Mesenchymal stem cell (in vitro differentiated cells and primary cell): ENCODE measurements at regions not wholly inside any gene's neighbourhood (a gene's known extent, or its start where the extent isn't known, plus 50 kb on each side); places are given as distances from the start of the nearest gene placed in this dataset.

Experiments used
- DNase-seq: peaks from one replicate; pipeline ENCODE4 v3.0.0-alpha.2; 2013
- H2AFZ ChIP-seq: one replicate; pipeline ENCODE4 v1.6.1; 2013; ENCODE audit warnings: low read depth, mild to moderate bottlenecking, control low read depth, inconsistent platforms, low read length, moderate library complexity
- H2AK5ac ChIP-seq: 2 replicates; pipeline ENCODE4 v1.6.1; 2013; ENCODE audit warnings: low read length, moderate library complexity, mild to moderate bottlenecking, inconsistent platforms; ENCODE audit not compliant: severe bottlenecking
- H2BK120ac ChIP-seq: one replicate; pipeline ENCODE4 v1.6.1; 2013; ENCODE audit warnings: low read depth, mild to moderate bottlenecking, inconsistent platforms, low read length, moderate library complexity
- H2BK12ac ChIP-seq, 2 experiments: one replicate each; pipeline ENCODE4 v1.6.1; 2013; ENCODE audit warnings: inconsistent platforms in 2 of 2, low read length in 2 of 2, mild to moderate bottlenecking in 2 of 2, moderate library complexity in 2 of 2, control low read depth in 1 of 2
- H2BK15ac ChIP-seq: one replicate; pipeline ENCODE4 v1.6.1; 2013; ENCODE audit warnings: mild to moderate bottlenecking, low read depth, inconsistent platforms; ENCODE audit not compliant: poor library complexity, severe bottlenecking
- H2BK5ac ChIP-seq: 2 replicates; pipeline ENCODE4 v1.6.1; 2013; ENCODE audit warnings: low read depth, mild to moderate bottlenecking, low read length, control low read depth, inconsistent platforms; ENCODE audit not compliant: poor library complexity, severe bottlenecking
- H3K14ac ChIP-seq, 2 experiments: one replicate each; pipeline ENCODE4 v1.6.1; 2013; ENCODE audit warnings: inconsistent platforms in 2 of 2, low read length in 2 of 2, control low read depth in 1 of 2, mild to moderate bottlenecking in 1 of 2, moderate library complexity in 1 of 2
- H3K18ac ChIP-seq, 2 experiments: one replicate each; pipeline ENCODE4 v1.6.1; 2013; ENCODE audit warnings: inconsistent platforms in 2 of 2, low read length in 2 of 2, control low read depth in 1 of 2, low read depth in 1 of 2, mild to moderate bottlenecking in 1 of 2
- H3K23ac ChIP-seq, 2 experiments: one replicate each; pipeline ENCODE4 v1.6.1; 2013; ENCODE audit warnings: inconsistent platforms in 2 of 2, low read length in 2 of 2, mild to moderate bottlenecking in 2 of 2, moderate library complexity in 2 of 2, control low read depth in 1 of 2
- H3K27ac ChIP-seq: 2 replicates; pipeline ENCODE4 v1.5.1; 2013; ENCODE audit warnings: mild to moderate bottlenecking, moderate library complexity, low read length, control low read depth, inconsistent platforms; ENCODE audit not compliant: poor library complexity, severe bottlenecking
- H3K27me3 ChIP-seq, 2 experiments: 2 replicates each; pipeline versions ENCODE4 v1.6.1 to v1.7.0; 2013; ENCODE audit warnings: low read length in 2 of 2, mild to moderate bottlenecking in 2 of 2, moderate library complexity in 2 of 2, control low read depth in 1 of 2, inconsistent platforms in 1 of 2; ENCODE audit not compliant: control insufficient read depth in 1 of 2, insufficient read depth in 1 of 2
- H3K36me3 ChIP-seq, 2 experiments: 2 replicates each; pipeline versions ENCODE4 v1.6.1 to v1.7.0; 2013; ENCODE audit warnings: low read length in 2 of 2, control low read depth in 1 of 2, inconsistent platforms in 1 of 2, low read depth in 1 of 2, mild to moderate bottlenecking in 1 of 2; ENCODE audit not compliant: insufficient read depth in 2 of 2, control insufficient read depth in 1 of 2
- H3K4ac ChIP-seq, 2 experiments: one replicate each; pipeline ENCODE4 v1.6.1; 2013; ENCODE audit warnings: inconsistent platforms in 2 of 2, low read length in 2 of 2, mild to moderate bottlenecking in 2 of 2, moderate library complexity in 2 of 2, control low read depth in 1 of 2, low read depth in 1 of 2
- H3K4me1 ChIP-seq: 2 replicates; pipeline ENCODE4 v1.6.1; 2013; ENCODE audit warnings: low read depth, low read length, control low read depth; ENCODE audit not compliant: control insufficient read depth, insufficient read depth
- H3K4me2 ChIP-seq: 2 replicates; pipeline ENCODE4 v1.6.1; 2013; ENCODE audit warnings: low read length, mild to moderate bottlenecking, inconsistent platforms; ENCODE audit not compliant: poor library complexity, severe bottlenecking
- H3K4me3 ChIP-seq, 2 experiments: 2 replicates each; pipeline versions ENCODE4 v1.5.1 to v1.7.0; 2013; ENCODE audit warnings: low read length in 2 of 2, mild to moderate bottlenecking in 2 of 2, control low read depth in 1 of 2, low read depth in 1 of 2; ENCODE audit not compliant: insufficient read depth in 1 of 2
- H3K79me1 ChIP-seq: replicated peaks from 2 replicates; pipeline ENCODE4 v1.6.1; 2013; ENCODE audit warnings: mild to moderate bottlenecking, control low read depth, low read length, inconsistent platforms; ENCODE audit not compliant: poor library complexity, severe bottlenecking
- H3K9ac ChIP-seq: 2 replicates; pipeline ENCODE4 v1.7.0; 2013; ENCODE audit warnings: mild to moderate bottlenecking, low read length, moderate library complexity
- H3K9me3 ChIP-seq: 2 replicates; pipeline ENCODE4 v1.7.0; 2013; ENCODE audit warnings: mild to moderate bottlenecking, low read length; ENCODE audit not compliant: control insufficient read depth
- H4K8ac ChIP-seq: one replicate; pipeline ENCODE4 v1.6.1; 2013; ENCODE audit warnings: inconsistent platforms, mild to moderate bottlenecking, low read length, moderate library complexity
- H4K91ac ChIP-seq: one replicate; pipeline ENCODE4 v1.6.1; 2013; ENCODE audit warnings: mild to moderate bottlenecking, low read length, inconsistent platforms
- WGBS: methylation state at CpG from one replicate; pipeline ENCODE4 v1.1.7; 2013; ENCODE audit warnings: mixed read lengths; 5-methylcytosine and 5-hydroxymethylcytosine counted together

- Histone ChIP-seq H2BK12ac (no peak overlapping the region), H2BK5ac (no peak overlapping the region), H2BK120ac (no peak overlapping the region), H2AK5ac (no peak overlapping the region), H3K27me3 (no peaks in the 10 kb centered on the region), H3K9me3 (no peaks in the 10 kb centered on the region), H4K8ac (no peak overlapping the region), H3K79me1 (no peaks in the 10 kb centered on the region), H3K4ac (no peak overlapping the region), H4K91ac (no peak overlapping the region), H3K4me2 (no peak overlapping the region), H3K4me1 (no peaks in the 10 kb centered on the region), H2BK15ac (no peak overlapping the region), H3K18ac (no peak overlapping the region), H3K36me3 (no peaks in the 10 kb centered on the region), H3K23ac (no peak overlapping the region), H2AFZ (no peak overlapping the region), H3K9ac (no peak overlapping the region), H3K14ac (no peak overlapping the region), H3K27ac (no peak overlapping the region), H3K4me3 (no peak overlapping the region)
- no CpG with 5 or more reads among the region's 1 CpG for whole genome bisulfite sequencing
- no peak for DNase-seq
Measured at GRCh38 chr13:64758521-64759244, 2471.5 kb downstream of the PCDH9 start.

GRCh38 chr13:64756621-64757020 is 2473.5 kb downstream of the PCDH9 start:
- no peak overlapping the region for H2AK5ac ChIP-seq
- no peak overlapping the region for H2AFZ ChIP-seq
- no peak overlapping the region for H3K27ac ChIP-seq
- H2BK12ac ChIP-seq = no peak overlapping the region
- no peaks in the 10 kb centered on the region for H3K36me3 ChIP-seq
- H4K91ac ChIP-seq = no peak overlapping the region
- H3K4me3 ChIP-seq = no peak overlapping the region
- H3K23ac ChIP-seq = no peak overlapping the region
- H2BK5ac ChIP-seq = no peak overlapping the region
- H3K18ac ChIP-seq = no peak overlapping the region
- no peak overlapping the region for H4K8ac ChIP-seq
- no peak overlapping the region for H2BK120ac ChIP-seq
- no peak for DNase-seq
- H3K9me3 ChIP-seq = no peaks in the 10 kb centered on the region
- no peaks in the 10 kb centered on the region for H3K79me1 ChIP-seq
- H3K4me1 ChIP-seq = no peaks in the 10 kb centered on the region
- no peak overlapping the region for H2BK15ac ChIP-seq
- no peaks in the 10 kb centered on the region for H3K27me3 ChIP-seq
- H3K9ac ChIP-seq = no peak overlapping the region
- no peak overlapping the region for H3K14ac ChIP-seq
- H3K4ac ChIP-seq = no peak overlapping the region
- 100% methylated on average over 1 of the region's 1 CpG for WGBS
- H3K4me2 ChIP-seq = no peak overlapping the region

GRCh38 chr13:64755961-64756360 is 2474.2 kb downstream of the PCDH9 start:
- H3K4me3 ChIP-seq = no peak overlapping the region
- WGBS = 92% methylated on average over 3 of the region's 3 CpGs
- H3K79me1 ChIP-seq = no peaks in the 10 kb centered on the region

GRCh38 chr13:64753233-64754000 is 2476.7 kb downstream of the PCDH9 start:
- Histone ChIP-seq H2BK5ac (no peak overlapping the region), H4K8ac (no peak overlapping the region), H3K4ac (no peak overlapping the region), H3K36me3 (no peaks in the 10 kb centered on the region), H3K4me3 (no peak overlapping the region), H3K79me1 (no peaks in the 10 kb centered on the region), H3K4me2 (no peak overlapping the region), H3K23ac (no peak overlapping the region), H3K14ac (no peak overlapping the region), H4K91ac (no peak overlapping the region), H2BK120ac (no peak overlapping the region), H2BK15ac (no peak overlapping the region), H3K9me3 (no peaks in the 10 kb centered on the region), H3K4me1 (no peaks in the 10 kb centered on the region), H2AFZ (no peak overlapping the region), H3K27me3 (no peaks in the 10 kb centered on the region), H3K9ac (no peak overlapping the region), H3K18ac (no peak overlapping the region), H2AK5ac (no peak overlapping the region), H2BK12ac (no peak overlapping the region), H3K27ac (no peak overlapping the region)
- no peak for DNase-seq
- no CpG with 5 or more reads among the region's 2 CpGs for WGBS

More at GRCh38 chr13:64755961-64756360, 2474.2 kb downstream of the PCDH9 start:
- H3K4ac ChIP-seq = no peak overlapping the region
- no peak overlapping the region for H3K27ac ChIP-seq
- no peak overlapping the region for H2AFZ ChIP-seq
- H2BK5ac ChIP-seq = no peak overlapping the region
- H3K14ac ChIP-seq = no peak overlapping the region
- no peak overlapping the region for H2BK120ac ChIP-seq
- no peaks in the 10 kb centered on the region for H3K36me3 ChIP-seq
- H2BK12ac ChIP-seq = no peak overlapping the region
- DNase-seq = no peak
- no peaks in the 10 kb centered on the region for H3K27me3 ChIP-seq
- H3K4me2 ChIP-seq = no peak overlapping the region
- H2BK15ac ChIP-seq = no peak overlapping the region
- no peak overlapping the region for H4K91ac ChIP-seq
- no peaks in the 10 kb centered on the region for H3K4me1 ChIP-seq
- H3K9ac ChIP-seq = no peak overlapping the region
- H4K8ac ChIP-seq = no peak overlapping the region
- no peak overlapping the region for H3K23ac ChIP-seq
- no peak overlapping the region for H2AK5ac ChIP-seq
- no peaks in the 10 kb centered on the region for H3K9me3 ChIP-seq
- H3K18ac ChIP-seq = no peak overlapping the region
